ENCODE measurements at regions not wholly inside any gene's neighbourhood (a gene's known extent, or its start where the extent isn't known, plus 50 kb on each side); places are given as distances from the start of the nearest gene placed in this dataset.

GRCh38 chr21:43277481-43278351 lies 108.9 kb downstream of the CRYAA start:
- Histone ChIP-seq H3K9ac (ENCODE audit: low read depth in 1 of 3, low read length in 3 of 3) (peak overlapping the region in 1 of 3 donors; percentile 40), H3K27ac (ENCODE audit: low read depth, low read length) (no peak overlapping the region)

GRCh38 chr21:43276811-43277210 lies 108.0 kb downstream of the CRYAA start:
- no peak overlapping the region for H3K4me3 ChIP-seq (ENCODE audit: low read length in 3 of 3)
- no peak overlapping the region for H3K27ac ChIP-seq (ENCODE audit: low read depth, low read length)
- H3K4me1 ChIP-seq (ENCODE audit: control insufficient read depth in 3 of 3, insufficient read depth in 3 of 3, low read length in 3 of 3): peaks cover 5 to 15% (median 14%) of the 10 kb centered on the region in 3 donors
- H3K9me3 ChIP-seq (ENCODE audit: control insufficient read depth in 3 of 3, low read length in 3 of 3): no peaks in the 10 kb centered on the region
- peaks cover 34 to 66% (median 64%) of the 10 kb centered on the region in 3 donors for H3K27me3 ChIP-seq (ENCODE audit: control insufficient read depth in 3 of 3, insufficient read depth in 3 of 3, low read length in 3 of 3)
- no peak overlapping the region for H3K9ac ChIP-seq (ENCODE audit: low read depth in 1 of 3, low read length in 3 of 3)
- H3K36me3 ChIP-seq (ENCODE audit: control insufficient read depth in 3 of 3, insufficient read depth in 3 of 3, low read length in 3 of 3): no peaks in the 10 kb centered on the region

More at GRCh38 chr21:43277481-43278351, 108.9 kb downstream of the CRYAA start:
- no peaks in the 10 kb centered on the region for H3K9me3 ChIP-seq (ENCODE audit: control insufficient read depth in 3 of 3, low read length in 3 of 3)
- no peaks in the 10 kb centered on the region for H3K36me3 ChIP-seq (ENCODE audit: control insufficient read depth in 3 of 3, insufficient read depth in 3 of 3, low read length in 3 of 3)
- no peak overlapping the region for H3K4me3 ChIP-seq (ENCODE audit: low read length in 3 of 3)
- peaks cover 31 to 63% (median 58%) of the 10 kb centered on the region in 3 donors for H3K27me3 ChIP-seq (ENCODE audit: control insufficient read depth in 3 of 3, insufficient read depth in 3 of 3, low read length in 3 of 3)
- peaks cover 5 to 15% (median 14%) of the 10 kb centered on the region in 3 donors for H3K4me1 ChIP-seq (ENCODE audit: control insufficient read depth in 3 of 3, insufficient read depth in 3 of 3, low read length in 3 of 3)

GRCh38 chr21:43275421-43276211 lies 106.8 kb downstream of the CRYAA start:
- Histone ChIP-seq H3K9ac (ENCODE audit: low read depth in 1 of 3, low read length in 3 of 3) (no peak overlapping the region), H3K4me1 (ENCODE audit: control insufficient read depth in 3 of 3, insufficient read depth in 3 of 3, low read length in 3 of 3) (peaks cover 5 to 15% (median 14%) of the 10 kb centered on the region in 3 donors), H3K27ac (ENCODE audit: low read depth, low read length) (no peak overlapping the region), H3K4me3 (ENCODE audit: low read length in 3 of 3) (no peak overlapping the region), H3K27me3 (ENCODE audit: control insufficient read depth in 3 of 3, insufficient read depth in 3 of 3, low read length in 3 of 3) (peaks cover 34 to 78% (median 74%) of the 10 kb centered on the region in 3 donors), H3K36me3 (ENCODE audit: control insufficient read depth in 3 of 3, insufficient read depth in 3 of 3, low read length in 3 of 3) (no peaks in the 10 kb centered on the region), H3K9me3 (ENCODE audit: control insufficient read depth in 3 of 3, low read length in 3 of 3) (no peaks in the 10 kb centered on the region)

GRCh38 chr21:43274946-43275310 lies 106.1 kb downstream of the CRYAA start:
- no peak overlapping the region for H3K4me3 ChIP-seq (ENCODE audit: low read length in 3 of 3)
- no peaks in the 10 kb centered on the region for H3K9me3 ChIP-seq (ENCODE audit: control insufficient read depth in 3 of 3, low read length in 3 of 3)
- no peak overlapping the region for H3K27ac ChIP-seq (ENCODE audit: low read depth, low read length)
- H3K27me3 ChIP-seq (ENCODE audit: control insufficient read depth in 3 of 3, insufficient read depth in 3 of 3, low read length in 3 of 3): peaks cover 34 to 83% (median 81%) of the 10 kb centered on the region in 3 donors
- H3K4me1 ChIP-seq (ENCODE audit: control insufficient read depth in 3 of 3, insufficient read depth in 3 of 3, low read length in 3 of 3): peaks cover 5 to 15% (median 14%) of the 10 kb centered on the region in 3 donors
- no peaks in the 10 kb centered on the region for H3K36me3 ChIP-seq (ENCODE audit: control insufficient read depth in 3 of 3, insufficient read depth in 3 of 3, low read length in 3 of 3)
- H3K9ac ChIP-seq (ENCODE audit: low read depth in 1 of 3, low read length in 3 of 3): no peak overlapping the region

- peaks cover 35 to 87% (median 82%) of the 10 kb centered on the region in 3 donors for H3K27me3 ChIP-seq (ENCODE audit: control insufficient read depth in 3 of 3, insufficient read depth in 3 of 3, low read length in 3 of 3)
These were observed 105.5 kb downstream of the CRYAA start for GRCh38 chr21:43274022-43274945.

GRCh38 chr21:43273708-43274021 lies 104.9 kb downstream of the CRYAA start:
- H3K9ac ChIP-seq (ENCODE audit: low read depth in 1 of 3, low read length in 3 of 3): no peak overlapping the region
- peaks cover 5 to 11% (median 9%) of the 10 kb centered on the region in 3 donors for H3K4me1 ChIP-seq (ENCODE audit: control insufficient read depth in 3 of 3, insufficient read depth in 3 of 3, low read length in 3 of 3)
- no peak overlapping the region for H3K27ac ChIP-seq (ENCODE audit: low read depth, low read length)
- H3K9me3 ChIP-seq (ENCODE audit: control insufficient read depth in 3 of 3, low read length in 3 of 3): no peaks in the 10 kb centered on the region
- peaks cover 32 to 84% (median 82%) of the 10 kb centered on the region in 3 donors for H3K27me3 ChIP-seq (ENCODE audit: control insufficient read depth in 3 of 3, insufficient read depth in 3 of 3, low read length in 3 of 3)
- no peaks in the 10 kb centered on the region for H3K36me3 ChIP-seq (ENCODE audit: control insufficient read depth in 3 of 3, insufficient read depth in 3 of 3, low read length in 3 of 3)
- no peak overlapping the region for H3K4me3 ChIP-seq (ENCODE audit: low read length in 3 of 3)

More at GRCh38 chr21:43274022-43274945, 105.5 kb downstream of the CRYAA start:
- no peak overlapping the region for H3K9ac ChIP-seq (ENCODE audit: low read depth in 1 of 3, low read length in 3 of 3)
- H3K4me1 ChIP-seq (ENCODE audit: control insufficient read depth in 3 of 3, insufficient read depth in 3 of 3, low read length in 3 of 3): peaks cover 5 to 15% (median 14%) of the 10 kb centered on the region in 3 donors
- no peak overlapping the region for H3K4me3 ChIP-seq (ENCODE audit: low read length in 3 of 3)
- no peaks in the 10 kb centered on the region for H3K9me3 ChIP-seq (ENCODE audit: control insufficient read depth in 3 of 3, low read length in 3 of 3)
- no peaks in the 10 kb centered on the region for H3K36me3 ChIP-seq (ENCODE audit: control insufficient read depth in 3 of 3, insufficient read depth in 3 of 3, low read length in 3 of 3)
- no peak overlapping the region for H3K27ac ChIP-seq (ENCODE audit: low read depth, low read length)

- peaks cover 28 to 79% (median 78%) of the 10 kb centered on the region in 3 donors for H3K27me3 ChIP-seq (ENCODE audit: control insufficient read depth in 3 of 3, insufficient read depth in 3 of 3, low read length in 3 of 3)
- H3K36me3 ChIP-seq (ENCODE audit: control insufficient read depth in 3 of 3, insufficient read depth in 3 of 3, low read length in 3 of 3): no peaks in the 10 kb centered on the region
- no peak overlapping the region for H3K27ac ChIP-seq (ENCODE audit: low read depth, low read length)
- H3K4me3 ChIP-seq (ENCODE audit: low read length in 3 of 3): no peak overlapping the region
- H3K9ac ChIP-seq (ENCODE audit: low read depth in 1 of 3, low read length in 3 of 3): no peak overlapping the region
- peaks cover 5 to 7% (median 7%) of the 10 kb centered on the region in 3 donors for H3K4me1 ChIP-seq (ENCODE audit: control insufficient read depth in 3 of 3, insufficient read depth in 3 of 3, low read length in 3 of 3)
- no peaks in the 10 kb centered on the region for H3K9me3 ChIP-seq (ENCODE audit: control insufficient read depth in 3 of 3, low read length in 3 of 3)
These were observed 104.4 kb downstream of the CRYAA start for GRCh38 chr21:43273016-43273707.

GRCh38 chr21:43272591-43272990 lies 103.8 kb downstream of the CRYAA start:
- Histone ChIP-seq H3K9ac (ENCODE audit: low read depth in 1 of 3, low read length in 3 of 3) (no peak overlapping the region), H3K4me3 (ENCODE audit: low read length in 3 of 3) (no peak overlapping the region), H3K27me3 (ENCODE audit: control insufficient read depth in 3 of 3, insufficient read depth in 3 of 3, low read length in 3 of 3) (peaks cover 28 to 75% (median 75%) of the 10 kb centered on the region in 3 donors), H3K4me1 (ENCODE audit: control insufficient read depth in 3 of 3, insufficient read depth in 3 of 3, low read length in 3 of 3) (peaks cover 2 to 3% (median 2%) of the 10 kb centered on the region in 3 donors), H3K27ac (ENCODE audit: low read depth, low read length) (no peak overlapping the region), H3K9me3 (ENCODE audit: control insufficient read depth in 3 of 3, low read length in 3 of 3) (no peaks in the 10 kb centered on the region), H3K36me3 (ENCODE audit: control insufficient read depth in 3 of 3, insufficient read depth in 3 of 3, low read length in 3 of 3) (no peaks in the 10 kb centered on the region)

- Histone ChIP-seq H3K4me3 (ENCODE audit: low read length in 3 of 3) (no peak overlapping the region), H3K36me3 (ENCODE audit: control insufficient read depth in 3 of 3, insufficient read depth in 3 of 3, low read length in 3 of 3) (no peaks in the 10 kb centered on the region), H3K9ac (ENCODE audit: low read depth in 1 of 3, low read length in 3 of 3) (no peak overlapping the region), H3K27me3 (ENCODE audit: control insufficient read depth in 3 of 3, insufficient read depth in 3 of 3, low read length in 3 of 3) (peaks cover 28 to 71% (median 68%) of the 10 kb centered on the region in 3 donors), H3K9me3 (ENCODE audit: control insufficient read depth in 3 of 3, low read length in 3 of 3) (no peaks in the 10 kb centered on the region), H3K27ac (ENCODE audit: low read depth, low read length) (no peak overlapping the region), H3K4me1 (ENCODE audit: control insufficient read depth in 3 of 3, insufficient read depth in 3 of 3, low read length in 3 of 3) (no peaks in the 10 kb centered on the region)
These were observed 102.7 kb downstream of the CRYAA start for GRCh38 chr21:43271452-43272020.
